Activated CD4-positive, alpha-beta T cell treated with anti-CD3 and anti-CD28 coated beads, Interleukin-2, amount 50 U/mL, for 48 hours (primary cell): ENCODE measurements at regions not wholly inside any gene's neighbourhood (a gene's known extent, or its start where the extent isn't known, plus 50 kb on each side); places are given as distances from the start of the nearest gene placed in this dataset.

Experiments
- DNase-seq, 2 experiments: peaks; one replicate each; pipeline ENCODE4 v3.0.0-alpha.2; 2020

DNA sequence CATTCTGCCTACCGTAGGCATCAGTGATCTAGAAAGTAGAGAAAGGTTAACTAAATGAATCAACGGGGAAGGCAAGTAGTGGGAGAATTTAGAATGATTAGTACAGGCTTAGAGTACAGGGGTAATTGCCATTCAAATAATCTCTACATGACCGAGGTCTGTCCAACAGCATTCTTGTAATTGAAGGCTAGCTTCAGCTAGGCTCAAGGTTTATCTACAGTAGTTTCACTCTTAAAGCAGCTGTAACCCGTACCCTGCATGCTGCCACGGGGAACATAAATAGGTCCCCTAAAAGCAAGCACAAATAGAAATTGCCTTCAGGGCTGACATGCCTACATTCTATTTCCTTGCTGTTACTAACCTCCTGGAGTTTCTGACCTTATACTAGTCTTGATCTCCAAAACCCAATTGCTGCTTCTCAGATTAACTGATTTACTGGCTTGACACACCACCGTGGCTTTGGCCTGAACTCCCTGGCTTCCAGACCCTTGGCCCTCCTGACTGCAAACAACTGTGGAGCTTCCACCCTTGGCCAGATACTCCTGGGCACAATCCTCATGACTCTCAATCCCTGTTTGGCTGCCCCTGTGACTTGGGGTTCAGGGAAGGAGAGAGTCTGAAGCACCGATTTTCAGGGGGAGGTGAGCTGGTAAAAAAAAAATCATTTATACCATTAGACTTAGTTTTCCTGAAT, 242.1 kb upstream of the FOXN3 start:
- no peak for DNase-seq

DNA sequence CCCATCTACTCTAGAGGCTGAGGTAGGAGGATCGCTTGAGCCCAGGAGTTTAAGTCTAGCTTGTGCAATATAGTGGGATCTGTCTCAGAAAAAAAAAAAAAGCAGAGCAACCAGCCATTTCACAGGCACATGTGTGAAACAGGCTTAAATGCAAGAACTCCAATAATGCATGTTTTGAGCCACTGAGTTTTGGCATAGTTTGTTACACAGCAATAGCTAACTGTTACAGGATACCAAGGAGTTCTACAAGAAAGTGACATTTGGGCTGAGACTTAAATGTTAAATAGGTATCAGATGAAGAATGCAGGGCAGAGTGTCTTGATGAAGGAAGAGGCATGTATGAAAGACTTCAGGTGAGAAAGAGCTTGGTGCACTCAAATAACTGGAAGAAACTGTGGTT, 240.0 kb upstream of the FOXN3 start:
- DNase-seq = no peak

DNA sequence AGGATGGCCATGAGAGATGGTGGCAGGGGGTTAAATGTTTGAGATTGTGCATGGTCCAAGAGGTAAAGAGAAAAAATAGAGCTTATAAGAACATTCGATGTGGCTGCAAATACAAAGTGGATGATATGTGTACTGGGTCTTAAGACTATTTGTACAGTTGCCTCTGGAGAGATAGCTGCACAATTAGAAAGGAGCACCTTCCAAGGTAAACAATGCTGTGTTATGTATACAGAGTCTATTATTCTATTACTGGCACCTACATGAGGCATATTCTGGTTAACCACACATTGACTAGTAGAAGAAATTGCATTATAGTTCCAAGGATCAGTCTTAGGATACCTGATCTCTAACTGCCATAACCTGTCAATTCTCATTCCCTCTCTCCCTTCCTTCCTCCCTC, 238.0 kb upstream of the FOXN3 start:
- DNase-seq = no peak

DNA sequence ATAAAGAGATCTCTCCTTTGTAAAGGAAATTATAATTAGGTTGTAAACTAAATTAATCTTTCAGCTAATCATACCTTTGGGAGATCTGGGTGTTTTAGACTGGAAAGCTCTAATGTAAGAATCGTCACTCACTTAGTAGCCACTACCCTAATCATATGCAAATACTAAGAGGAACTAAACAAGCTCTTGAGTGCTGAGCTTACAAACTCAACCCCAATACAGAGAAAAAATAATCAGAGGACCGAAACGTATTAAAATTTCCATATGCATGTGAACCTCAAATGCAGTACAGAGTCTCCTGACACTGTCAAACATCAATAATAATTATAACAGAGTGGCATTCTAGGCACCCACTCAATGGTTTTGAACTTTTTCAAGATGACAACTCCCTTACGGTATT, 235.3 kb upstream of the FOXN3 start:
- no peak for DNase-seq

DNA sequence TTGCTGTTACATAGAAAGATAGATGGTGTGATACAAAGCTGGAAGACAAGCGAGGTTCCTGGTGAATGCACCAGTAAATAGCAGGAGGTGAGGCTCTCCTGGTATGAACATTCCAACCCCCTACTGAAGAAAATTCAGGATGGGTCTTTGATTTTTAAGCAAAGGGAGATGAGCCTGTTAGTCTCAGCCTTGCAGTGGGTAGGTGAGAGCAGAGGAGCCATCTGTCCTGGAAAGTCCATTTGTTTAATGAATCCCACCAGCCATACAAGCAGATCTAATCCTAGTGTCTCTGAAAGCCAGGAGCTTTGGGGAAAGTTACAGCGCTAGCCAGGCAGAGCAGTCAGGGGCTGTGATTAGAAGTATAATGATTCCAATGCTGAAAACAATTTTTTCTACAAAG, 234.8 kb upstream of the FOXN3 start:
- DNase-seq = no peak

DNA sequence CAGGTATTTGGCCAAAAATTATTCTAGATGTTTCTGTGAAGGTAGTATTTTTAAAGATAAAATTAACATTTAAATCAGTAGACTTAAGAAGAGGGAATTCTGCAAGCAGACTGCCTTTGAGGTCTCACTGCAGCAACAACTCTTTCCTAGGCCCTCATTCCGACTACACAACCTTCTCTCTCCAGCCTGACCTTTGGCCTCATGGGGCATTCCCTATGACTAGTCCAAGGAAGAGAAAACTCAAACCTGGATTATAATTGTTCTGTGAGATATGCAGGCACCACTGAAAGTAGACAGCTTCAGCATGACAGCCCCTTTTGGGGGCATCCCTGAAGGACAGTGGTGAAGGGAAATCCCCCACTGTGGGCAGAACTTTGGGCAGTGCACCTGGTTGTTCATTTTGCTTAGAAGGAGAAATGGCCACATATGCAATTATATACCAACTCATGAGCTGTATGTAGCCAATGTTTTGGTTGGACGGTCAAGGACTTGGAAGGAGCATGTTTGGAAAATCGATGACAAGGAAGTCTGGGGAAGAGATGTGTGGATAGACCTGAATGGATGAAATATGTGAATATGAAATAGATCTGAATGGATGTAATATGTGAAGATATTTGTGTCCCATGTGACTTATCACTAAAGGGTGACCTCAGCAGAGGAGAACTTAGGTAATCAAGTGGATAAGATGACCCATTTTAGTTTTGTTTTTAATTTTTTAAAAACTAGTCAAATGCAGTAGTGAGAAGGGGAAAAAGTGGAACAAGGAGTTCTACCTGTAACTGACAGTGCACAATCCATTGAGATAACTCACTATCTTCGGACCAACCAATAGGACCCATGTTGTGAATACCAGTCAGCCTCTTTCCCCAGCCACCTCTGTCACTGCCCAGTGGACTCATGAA, 233.3 kb upstream of the FOXN3 start:
- DNase-seq = peak in 1 of 2 experiments; percentile 27

DNA sequence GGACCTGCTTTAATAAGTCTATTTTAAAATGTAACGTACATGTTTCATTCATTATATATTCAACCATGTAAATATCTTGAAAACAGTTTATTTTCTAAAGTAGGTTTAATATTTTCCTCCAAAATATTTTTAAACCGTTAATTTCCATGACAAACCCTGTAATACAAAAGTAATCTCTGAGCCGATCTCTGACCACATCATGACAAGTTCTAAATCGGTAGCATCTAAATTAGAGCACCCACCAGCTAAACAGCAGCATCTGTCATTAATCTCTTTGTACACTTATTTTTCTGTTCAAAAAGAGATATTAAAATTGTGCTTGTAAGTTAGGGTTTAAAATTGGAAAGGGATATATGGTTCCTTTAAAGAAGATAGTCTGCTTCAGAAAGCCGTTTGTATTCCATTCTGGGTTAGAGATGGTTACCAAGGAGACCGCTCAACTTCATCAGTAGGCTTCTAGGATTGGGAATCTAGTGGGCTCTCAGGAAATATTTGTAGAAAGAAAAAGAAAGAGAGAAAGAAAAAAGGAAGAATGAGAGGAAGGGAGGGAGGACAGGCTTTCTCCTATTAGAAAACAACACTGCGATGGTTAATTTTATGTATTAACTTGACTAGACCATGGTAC, 232.5 kb upstream of the FOXN3 start:
- DNase-seq = no peak

DNA sequence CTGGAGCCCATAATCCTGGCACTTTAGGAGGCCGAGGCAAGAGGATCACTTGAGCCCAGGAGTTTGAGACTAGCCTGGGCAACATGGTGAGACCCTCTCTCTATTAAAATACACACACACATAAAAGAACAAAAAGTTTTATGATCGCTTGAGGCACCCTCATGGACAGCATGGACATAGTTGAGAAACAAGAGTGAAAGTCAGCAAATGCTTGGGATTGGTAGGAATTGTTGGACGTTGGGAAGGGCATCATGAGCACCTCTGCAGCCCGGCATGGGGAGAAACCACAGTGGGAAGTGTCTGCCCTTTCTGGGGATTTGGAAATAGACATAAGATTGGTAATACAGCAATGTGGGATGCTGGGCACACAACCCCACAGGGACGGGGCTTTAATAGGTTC, 231.9 kb upstream of the FOXN3 start:
- no peak for DNase-seq

DNA sequence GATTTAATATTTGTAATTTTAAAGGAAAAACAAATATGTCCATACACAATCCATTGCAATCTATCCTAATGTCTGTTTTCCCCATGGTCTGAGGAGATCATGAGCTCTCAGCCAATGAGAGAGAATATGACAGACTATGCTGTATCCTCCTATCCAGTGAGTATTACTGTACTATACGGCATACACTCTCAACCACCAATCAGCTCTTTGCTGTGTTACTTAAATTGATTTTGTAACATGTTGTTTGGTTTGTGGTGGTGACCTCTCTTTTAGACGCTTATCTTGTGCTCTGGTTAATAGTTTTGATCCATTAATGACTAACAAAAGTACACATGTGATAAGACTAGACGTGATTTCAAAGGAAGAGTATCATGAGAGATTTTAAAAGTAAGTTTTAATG, 231.5 kb upstream of the FOXN3 start:
- DNase-seq = no peak

DNA sequence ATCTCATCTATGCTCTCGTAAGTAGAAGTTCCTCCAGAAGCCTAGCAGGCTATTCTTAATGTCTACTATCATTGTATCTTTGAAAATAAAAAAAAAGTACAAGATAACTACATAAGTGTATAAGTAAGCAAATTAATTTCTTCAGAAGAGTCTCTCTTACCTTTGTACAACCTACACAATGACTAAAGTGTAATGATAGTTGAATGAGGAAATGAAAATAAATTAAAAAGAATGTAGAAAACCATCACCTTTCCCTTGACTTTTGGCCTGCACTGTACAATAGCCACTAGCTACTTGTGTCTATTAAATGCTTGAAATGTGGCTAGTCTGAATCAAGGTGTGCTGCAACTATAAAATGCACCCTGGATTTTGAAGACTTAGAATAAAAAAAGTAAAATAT, 229.9 kb upstream of the FOXN3 start:
- DNase-seq = no peak

DNA sequence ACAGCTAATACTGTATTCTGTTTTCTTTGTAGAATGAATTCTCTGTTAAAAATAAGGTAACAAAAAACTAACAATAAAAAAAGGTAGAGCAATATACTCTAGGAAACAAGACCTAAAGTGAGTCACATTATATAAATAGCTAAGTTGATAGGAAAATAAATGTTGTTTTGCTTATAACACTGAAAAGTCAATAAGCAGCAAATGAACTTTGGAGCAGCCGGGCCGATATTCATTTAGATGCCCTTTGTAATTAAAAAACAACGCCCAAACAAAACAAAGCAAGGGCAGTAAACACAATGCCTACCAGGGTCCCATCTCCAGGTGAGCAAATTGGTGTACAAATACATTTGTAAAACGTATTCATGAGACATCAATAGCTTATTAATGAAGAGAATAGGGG, 227.6 kb upstream of the FOXN3 start:
- DNase-seq = no peak

DNA sequence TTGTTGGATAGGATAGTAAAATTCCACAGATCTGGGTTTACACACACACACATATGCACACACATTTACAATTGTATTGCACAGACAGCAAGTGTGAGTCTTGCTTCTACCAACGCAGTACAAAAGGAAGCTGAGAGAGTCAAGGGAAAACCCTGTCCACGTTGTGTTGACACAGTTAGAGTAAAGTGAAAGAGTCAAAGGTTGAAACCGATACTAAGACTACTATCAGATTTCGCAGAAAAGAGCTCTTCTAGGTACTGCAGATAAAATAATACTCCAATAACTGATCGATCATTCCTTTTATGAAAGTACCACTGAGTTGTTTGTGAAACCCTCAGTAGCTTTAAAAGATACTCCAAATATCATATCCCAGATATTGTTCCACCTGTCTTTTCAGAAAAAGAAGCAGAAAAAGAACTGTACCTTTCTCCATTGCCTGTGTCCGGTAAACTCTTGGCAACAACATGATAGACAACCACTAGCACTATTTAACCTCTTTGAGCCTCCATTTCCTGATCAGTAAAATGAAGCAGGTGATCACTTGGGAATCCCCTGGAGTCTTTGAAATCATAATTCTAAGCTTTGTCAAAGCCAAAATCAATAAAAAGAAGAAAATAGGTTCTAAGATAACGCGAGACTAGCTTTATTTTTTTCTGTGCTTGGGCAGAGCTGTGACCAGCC, 224.6 kb upstream of the FOXN3 start:
- no peak for DNase-seq

DNA sequence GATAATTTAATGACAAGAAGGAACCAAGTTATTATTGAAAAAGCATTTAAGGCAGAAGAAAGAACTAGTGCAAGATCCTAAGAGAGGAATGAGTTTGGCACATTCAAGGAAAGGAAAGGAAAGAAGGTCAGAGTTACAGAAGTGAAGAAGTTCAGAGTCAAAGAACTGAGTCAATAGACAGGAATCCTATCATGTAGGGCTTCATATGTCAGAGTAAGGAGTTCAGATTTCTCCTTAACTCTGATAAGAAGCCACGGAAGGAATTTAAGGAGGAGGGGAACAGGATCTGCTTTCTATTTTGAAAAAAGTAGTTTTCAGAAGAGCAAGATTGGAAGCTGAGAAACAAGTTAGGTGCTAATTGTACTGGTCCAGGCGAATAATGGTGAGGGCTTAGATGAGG, 223.1 kb upstream of the FOXN3 start:
- DNase-seq = no peak

DNA sequence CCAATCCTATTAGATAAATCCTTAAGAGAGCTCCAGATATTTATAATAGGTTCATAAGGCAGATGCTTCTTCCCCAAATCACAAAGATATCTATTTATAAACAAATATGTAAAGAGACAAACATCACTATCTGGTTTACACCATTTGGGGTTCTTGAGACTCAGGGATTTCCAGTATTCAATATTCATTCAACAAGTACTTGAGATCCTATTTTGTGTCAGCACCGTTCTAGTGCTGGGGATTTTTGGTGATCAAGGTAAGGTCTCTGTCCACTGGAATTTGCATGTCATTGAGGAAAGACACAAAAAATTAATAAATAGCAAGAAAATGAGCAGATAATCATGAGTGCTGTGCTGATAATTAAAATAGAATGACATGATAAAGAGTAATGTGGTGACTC, 222.7 kb upstream of the FOXN3 start:
- no peak for DNase-seq

DNA sequence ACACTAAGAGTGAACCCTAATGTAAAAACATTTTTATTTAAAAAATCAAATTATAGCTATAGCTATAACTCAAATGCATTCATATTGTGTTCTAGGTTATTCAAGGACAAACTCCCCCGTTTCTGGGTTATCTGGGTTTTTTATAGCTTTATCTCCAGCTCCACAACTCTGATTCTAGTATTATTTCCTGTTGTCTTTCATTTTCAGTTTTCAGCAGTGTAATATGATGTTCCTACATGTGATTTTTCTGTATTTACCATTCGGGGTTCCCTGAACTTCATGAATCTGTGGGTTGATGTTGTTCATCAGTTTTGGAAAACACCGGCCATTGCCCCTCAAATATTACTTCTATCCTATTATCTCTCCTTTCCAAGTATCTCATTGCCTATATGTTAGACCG, 221.9 kb upstream of the FOXN3 start:
- DNase-seq = no peak

DNA sequence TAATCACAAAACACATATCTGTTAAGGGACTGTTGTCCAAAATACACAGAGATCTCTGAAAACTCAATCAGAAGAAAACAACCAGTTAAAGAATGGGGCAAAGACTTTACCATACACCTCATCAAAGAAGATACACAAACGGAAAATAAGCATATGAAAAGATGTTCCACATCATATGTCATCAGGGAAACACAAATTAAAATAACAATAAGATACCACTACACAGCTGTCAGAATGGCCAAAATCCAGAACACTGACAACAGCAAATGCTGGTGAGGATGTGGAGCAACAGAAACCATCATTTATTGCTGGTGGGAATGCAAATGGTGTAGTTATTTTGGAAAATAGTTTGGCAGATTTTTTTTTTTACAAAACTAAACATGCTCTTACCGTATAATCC, 220.5 kb upstream of the FOXN3 start:
- DNase-seq = no peak

DNA sequence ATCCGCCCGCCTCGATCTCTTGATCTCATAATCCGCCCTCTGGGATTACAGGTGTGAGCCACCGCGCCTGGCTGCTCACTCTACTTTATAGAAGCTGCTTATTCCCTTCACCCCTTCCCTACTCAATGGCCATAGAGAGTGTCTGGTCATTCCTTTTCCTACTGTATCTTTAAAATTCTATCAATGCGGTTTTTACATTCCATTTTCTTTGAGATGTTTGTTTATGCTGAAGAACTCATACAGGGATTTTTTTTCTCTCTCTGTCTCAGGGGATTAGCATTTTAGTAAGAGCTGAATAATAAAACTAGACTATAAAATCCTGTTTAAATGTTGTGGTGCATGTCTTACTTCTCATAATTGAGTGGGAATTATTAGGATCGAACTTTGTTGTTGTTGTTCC, 218.6 kb upstream of the FOXN3 start:
- DNase-seq = no peak

DNA sequence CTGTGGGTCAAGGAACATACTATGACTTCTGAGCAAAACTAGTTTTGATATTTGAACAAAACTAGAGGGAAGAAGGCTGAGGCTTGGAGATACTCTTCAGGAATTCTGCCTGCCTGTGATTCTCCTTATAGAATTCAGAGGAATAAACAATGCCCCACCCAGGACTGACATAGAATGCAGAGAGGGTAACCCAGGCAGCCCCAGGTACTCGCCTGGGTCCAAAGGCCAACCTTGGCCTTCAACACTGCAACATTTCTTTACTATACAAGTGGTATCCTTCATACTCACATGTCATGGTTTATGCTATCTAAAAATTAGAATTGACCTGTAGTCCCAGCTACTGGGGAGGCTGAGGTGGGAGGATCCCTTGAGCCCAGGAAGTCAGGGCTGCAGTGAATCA, 217.0 kb upstream of the FOXN3 start:
- DNase-seq = no peak

DNA sequence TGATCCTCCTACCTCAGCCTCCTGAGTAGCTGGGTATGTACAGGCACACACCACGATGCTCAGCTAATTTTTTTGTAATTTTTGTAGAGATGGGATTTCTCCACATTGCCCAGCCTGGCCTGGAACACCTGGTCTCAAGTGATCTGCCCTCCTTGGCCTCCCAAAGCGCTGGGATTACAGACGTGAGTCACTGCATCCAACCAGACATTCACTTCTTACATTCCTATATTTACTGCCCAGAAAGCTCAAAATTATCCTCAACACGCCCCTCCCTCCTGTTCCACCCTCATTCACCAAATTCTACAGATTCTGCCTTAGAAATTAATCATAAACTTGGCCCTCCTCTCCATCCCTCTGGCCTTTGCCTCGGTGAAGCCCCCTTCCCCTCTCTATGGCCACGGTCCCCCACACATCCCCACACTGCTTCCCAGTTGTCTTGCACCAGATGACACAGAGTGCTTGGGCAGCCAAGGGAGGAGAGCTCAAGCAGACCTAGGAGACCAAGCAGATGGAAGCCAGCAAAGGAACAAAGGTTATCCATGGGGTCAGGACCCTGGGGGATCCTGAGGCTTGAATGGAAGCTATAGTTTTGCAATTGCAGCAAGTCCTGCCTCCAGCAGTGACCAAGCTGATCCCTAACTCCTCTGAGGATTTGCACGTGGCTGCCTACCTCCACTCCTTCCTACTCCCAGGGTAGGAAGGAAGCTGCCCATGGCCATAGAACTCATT, 213.2 kb upstream of the FOXN3 start:
- DNase-seq = no peak

DNA sequence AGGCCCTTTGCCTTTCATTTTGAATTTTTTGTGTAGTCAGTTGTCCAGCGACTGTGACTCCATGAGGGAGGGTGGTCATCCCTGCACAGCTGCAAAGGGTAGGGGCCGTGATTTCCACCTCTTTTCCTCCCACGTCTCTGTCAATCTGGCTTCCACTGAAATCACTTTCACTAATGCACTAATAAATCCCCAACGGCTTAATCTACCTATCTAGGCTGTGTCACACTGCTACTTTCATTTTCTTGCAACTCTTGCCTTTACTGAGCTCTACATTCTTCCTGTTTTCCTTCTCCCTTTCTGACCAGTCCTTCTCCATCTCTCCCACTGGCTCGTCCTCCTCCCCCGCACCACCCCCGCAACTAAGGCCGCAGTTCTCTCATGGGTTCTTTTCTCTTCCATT, 212.3 kb upstream of the FOXN3 start:
- DNase-seq = no peak

DNA sequence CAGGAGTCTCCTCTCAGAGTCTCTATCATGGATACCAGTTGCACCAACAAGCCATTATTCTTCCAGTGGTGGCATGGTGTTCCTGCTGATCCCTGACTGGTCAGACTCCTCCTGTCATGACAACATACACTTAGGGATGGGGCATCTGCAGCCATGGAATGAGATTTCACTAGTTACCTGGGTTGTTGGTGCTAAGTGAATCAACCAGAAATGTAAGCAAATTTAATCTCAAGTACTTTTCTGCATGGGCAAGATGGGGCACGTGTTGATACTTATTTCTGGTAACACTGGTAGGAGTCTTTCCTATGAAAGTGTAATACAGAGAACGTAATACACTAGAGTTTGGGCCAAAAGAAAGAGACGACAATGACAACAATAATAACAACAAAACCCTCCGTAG, 211.5 kb upstream of the FOXN3 start:
- DNase-seq = no peak

DNA sequence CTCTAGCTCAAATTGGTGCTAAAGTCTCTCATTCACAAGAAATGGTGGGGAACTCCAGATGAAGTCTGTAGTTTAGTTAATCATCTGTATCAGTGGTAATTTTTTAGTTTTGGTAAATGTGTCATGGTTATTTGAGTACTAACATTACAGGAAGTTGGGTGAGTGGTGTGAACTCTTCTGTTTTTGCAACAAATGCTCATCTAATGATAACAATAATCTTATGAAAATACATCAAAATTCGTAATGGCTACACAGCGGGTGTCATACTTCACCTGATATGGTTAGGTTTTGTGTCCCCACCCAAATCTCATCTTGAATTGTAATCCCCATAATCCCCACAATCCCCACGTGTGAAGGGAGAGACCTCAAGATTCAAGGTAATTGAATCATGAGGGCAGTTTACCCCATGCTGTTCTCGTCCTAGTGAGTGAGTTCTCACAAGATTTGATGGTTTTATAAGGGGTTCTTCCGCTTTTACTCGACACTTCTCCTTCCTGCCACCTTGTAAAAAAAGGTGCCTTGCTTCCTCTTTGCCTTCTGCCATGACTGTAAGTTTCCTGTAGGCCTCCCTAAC, 209.3 kb upstream of the FOXN3 start:
- no peak for DNase-seq
